ENCODE measurements at regions not wholly inside any gene's neighbourhood (a gene's known extent, or its start where the extent isn't known, plus 50 kb on each side); places are given as distances from the start of the nearest gene placed in this dataset.

DNA sequence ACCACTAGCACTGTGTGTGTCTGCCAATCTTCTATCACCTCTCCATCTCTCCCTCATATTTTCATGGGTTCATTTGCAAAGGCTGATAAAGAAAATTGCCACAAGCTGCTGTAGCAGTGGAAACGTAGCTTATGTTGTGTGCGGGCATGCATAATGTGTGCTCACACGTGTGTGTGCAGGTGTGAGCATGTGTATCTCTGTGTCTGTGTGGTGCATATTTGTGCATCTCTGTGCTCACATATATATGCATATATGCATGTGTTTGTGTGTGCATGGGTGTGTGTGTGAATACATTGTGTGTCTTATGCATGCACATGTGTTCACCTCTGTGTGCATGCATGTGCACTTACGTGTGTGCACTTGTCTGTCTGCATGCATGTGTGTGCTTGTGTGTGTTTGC is 181.8 kb upstream of the UBL3 start:
- ATAC-seq: no peak
- H3K27ac ChIP-seq: no peak overlapping the region

DNA sequence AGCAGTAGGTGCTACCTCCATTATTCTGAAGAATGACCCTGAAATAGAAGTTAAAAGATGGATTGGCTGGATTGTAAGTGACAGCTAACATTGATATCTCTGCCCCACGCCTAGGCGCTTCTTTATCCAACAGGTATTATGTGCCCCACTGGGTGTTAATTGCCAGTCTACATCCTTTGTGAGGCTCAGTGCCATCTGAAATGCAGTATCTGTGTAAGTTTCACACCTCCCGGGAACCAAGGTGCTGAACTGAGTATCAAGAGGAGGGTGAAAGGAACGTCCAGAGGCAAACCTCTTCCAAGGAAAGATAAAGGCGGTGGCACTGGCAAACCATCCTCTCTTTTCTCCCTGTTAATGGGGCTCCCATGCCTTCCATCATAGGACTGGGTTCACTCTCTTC is 181.1 kb upstream of the UBL3 start:
- no peak overlapping the region for H3K4me3 ChIP-seq
- no peaks in the 10 kb centered on the region for H3K36me3 ChIP-seq
- no peak overlapping the region for H3K27ac ChIP-seq
- ATAC-seq: no peak
- TF ChIP-seq POLR2A (IDR thresholded peaks at IDR 0.05) (no peak), EP300 (IDR thresholded peaks at IDR 0.05) (no peak), POLR2AphosphoS5 (IDR thresholded peaks at IDR 0.05) (no peak)
- TF ChIP-seq, protein P1, sequence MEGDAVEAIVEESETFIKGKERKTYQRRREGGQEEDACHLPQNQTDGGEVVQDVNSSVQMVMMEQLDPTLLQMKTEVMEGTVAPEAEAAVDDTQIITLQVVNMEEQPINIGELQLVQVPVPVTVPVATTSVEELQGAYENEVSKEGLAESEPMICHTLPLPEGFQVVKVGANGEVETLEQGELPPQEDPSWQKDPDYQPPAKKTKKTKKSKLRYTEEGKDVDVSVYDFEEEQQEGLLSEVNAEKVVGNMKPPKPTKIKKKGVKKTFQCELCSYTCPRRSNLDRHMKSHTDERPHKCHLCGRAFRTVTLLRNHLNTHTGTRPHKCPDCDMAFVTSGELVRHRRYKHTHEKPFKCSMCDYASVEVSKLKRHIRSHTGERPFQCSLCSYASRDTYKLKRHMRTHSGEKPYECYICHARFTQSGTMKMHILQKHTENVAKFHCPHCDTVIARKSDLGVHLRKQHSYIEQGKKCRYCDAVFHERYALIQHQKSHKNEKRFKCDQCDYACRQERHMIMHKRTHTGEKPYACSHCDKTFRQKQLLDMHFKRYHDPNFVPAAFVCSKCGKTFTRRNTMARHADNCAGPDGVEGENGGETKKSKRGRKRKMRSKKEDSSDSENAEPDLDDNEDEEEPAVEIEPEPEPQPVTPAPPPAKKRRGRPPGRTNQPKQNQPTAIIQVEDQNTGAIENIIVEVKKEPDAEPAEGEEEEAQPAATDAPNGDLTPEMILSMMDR (IDR thresholded peaks at IDR 0.05): no peak
- H3K9me3 ChIP-seq: no peaks in the 10 kb centered on the region
- WGBS, 2 donors (ENCODE audit: low coverage in 1 of 2): 56 to 100% methylated on average over 2 to 4 of the region's 5 CpGs
- H3K27me3 ChIP-seq: no peaks in the 10 kb centered on the region
- H3K4me1 ChIP-seq: peaks cover 0 to 13% (median 2%) of the 10 kb centered on the region in 3 donors

More for the DNA sequence above, 181.8 kb upstream of the UBL3 start:
- Histone ChIP-seq H3K27me3 (no peaks in the 10 kb centered on the region), H3K4me1 (peaks cover 0 to 13% (median 2%) of the 10 kb centered on the region in 3 donors), H3K9me3 (no peaks in the 10 kb centered on the region), H3K4me3 (no peak overlapping the region), H3K36me3 (no peaks in the 10 kb centered on the region)
- TF ChIP-seq EP300 (IDR thresholded peaks at IDR 0.05) (no peak), POLR2A (IDR thresholded peaks at IDR 0.05) (no peak), POLR2AphosphoS5 (IDR thresholded peaks at IDR 0.05) (no peak)
- TF ChIP-seq, protein P1 (IDR thresholded peaks at IDR 0.05): no peak
- 70 to 87% methylated on average over 1 to 3 of the region's 4 CpGs for WGBS, 2 donors (ENCODE audit: low coverage in 1 of 2)

DNA sequence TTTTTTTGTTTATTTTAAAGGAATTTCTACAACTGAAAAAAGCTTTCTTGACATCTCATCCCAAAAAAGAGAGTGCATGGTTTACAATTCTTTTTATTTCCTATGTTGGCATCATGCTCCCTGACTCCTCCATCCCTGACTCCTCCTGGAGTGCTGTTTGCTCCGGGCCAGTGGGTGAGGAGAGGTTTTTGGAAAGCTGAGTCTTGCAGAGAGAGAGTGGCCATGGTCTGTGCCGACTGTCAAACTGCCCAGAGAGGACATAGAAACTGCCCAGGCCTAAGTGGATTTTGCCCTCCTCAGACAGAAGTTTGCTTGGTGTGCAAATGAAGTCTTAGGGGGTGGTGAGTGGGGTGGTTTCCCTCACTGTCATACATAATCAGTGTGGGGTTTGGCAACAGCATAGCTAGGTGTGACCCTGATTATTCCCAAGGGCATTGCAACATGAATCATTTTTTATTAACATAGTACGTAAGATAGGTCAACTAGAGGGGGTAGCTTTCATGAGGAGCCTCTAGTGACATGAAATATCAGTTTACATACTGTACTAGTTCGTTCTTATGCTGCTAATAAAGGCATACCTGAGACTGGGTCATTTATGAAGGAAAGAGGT is 179.8 kb upstream of the UBL3 start:
- no peak for TF ChIP-seq POLR2A (IDR thresholded peaks at IDR 0.05)
- TF ChIP-seq, protein P1 (IDR thresholded peaks at IDR 0.05): no peak
- no peak for TF ChIP-seq POLR2AphosphoS5 (IDR thresholded peaks at IDR 0.05)
- no peak for TF ChIP-seq EP300 (IDR thresholded peaks at IDR 0.05)
- WGBS, 2 donors (ENCODE audit: low coverage in 1 of 2): 67 to 93% methylated on average over 2 to 4 of the region's 4 CpGs
- Histone ChIP-seq H3K4me1 (peaks cover 0 to 13% (median 2%) of the 10 kb centered on the region in 3 donors), H3K36me3 (no peaks in the 10 kb centered on the region), H3K27ac (no peak overlapping the region), H3K4me3 (no peak overlapping the region), H3K9me3 (no peaks in the 10 kb centered on the region), H3K27me3 (no peaks in the 10 kb centered on the region)
- ATAC-seq: no peak

DNA sequence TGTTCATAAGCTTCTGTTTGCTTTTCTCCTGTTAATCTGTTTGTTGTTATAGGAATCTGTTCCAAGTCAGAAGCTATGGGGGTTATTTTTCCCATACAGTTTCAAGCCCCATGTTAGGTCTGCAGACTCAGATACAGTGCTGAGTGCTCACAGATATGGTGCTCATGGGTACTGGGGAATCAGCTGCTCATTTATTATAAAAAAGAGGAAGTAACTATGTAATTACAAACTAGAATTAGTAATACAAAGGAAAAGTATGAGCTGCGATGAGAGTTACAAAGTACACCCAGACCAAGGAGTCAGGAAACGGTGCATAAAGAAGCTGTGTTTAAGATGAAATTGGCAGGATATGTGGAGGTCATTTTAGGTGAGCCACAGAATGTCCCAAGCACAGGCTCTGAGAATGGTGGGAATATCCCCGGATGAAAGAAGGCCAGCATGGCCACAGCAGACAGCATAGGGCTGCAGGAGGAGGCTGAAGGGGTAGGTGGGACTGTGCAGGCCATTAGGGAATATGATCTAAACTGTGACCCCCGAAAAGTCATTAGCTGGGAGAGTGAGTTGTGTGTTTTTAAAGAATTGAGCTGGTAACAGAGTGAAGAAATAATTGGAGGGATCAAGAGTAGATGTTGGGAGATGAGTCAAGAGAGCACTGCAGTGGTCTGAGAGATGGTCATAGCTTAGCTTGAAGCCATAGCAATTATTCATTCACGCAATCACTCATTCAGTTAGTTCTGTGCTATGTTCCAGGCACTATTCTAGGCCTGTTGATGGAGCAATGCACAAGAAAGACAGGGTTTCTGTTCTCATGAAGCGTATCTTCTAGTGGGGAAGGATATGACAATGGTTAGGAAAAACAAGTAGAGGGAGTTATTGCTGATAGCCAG is 177.4 kb upstream of the UBL3 start:
- no peak overlapping the region for H3K4me3 ChIP-seq
- H3K27ac ChIP-seq: no peak overlapping the region
- ATAC-seq: no peak
- H3K27me3 ChIP-seq: no peaks in the 10 kb centered on the region
- H3K9me3 ChIP-seq: no peaks in the 10 kb centered on the region
- TF ChIP-seq POLR2AphosphoS5 (IDR thresholded peaks at IDR 0.05): no peak
- TF ChIP-seq EP300 (IDR thresholded peaks at IDR 0.05): no peak
- TF ChIP-seq, protein P1 (IDR thresholded peaks at IDR 0.05): no peak
- TF ChIP-seq POLR2A (IDR thresholded peaks at IDR 0.05): no peak
- no peaks in the 10 kb centered on the region for H3K36me3 ChIP-seq
- WGBS, 2 donors (ENCODE audit: low coverage in 1 of 2): 79 to 81% methylated on average over 6 of the region's 6 CpGs
- no peaks in the 10 kb centered on the region for H3K4me1 ChIP-seq
